ENCODE measurements at regions not wholly inside any gene's neighbourhood (a gene's known extent, or its start where the extent isn't known, plus 50 kb on each side); places are given as distances from the start of the nearest gene placed in this dataset.

- no peak for TF ChIP-seq CTCF (IDR thresholded peaks at IDR 0.05)
- no peak for TF ChIP-seq EZH2 (IDR thresholded peaks at IDR 0.05; ENCODE audit: borderline replicate concordance, insufficient read depth, low read depth, low read length, poor library complexity, severe bottlenecking)
Observed at GRCh38 chr3:177609613-177610012, 412.3 kb upstream of the TBL1XR1 start.
